Skin epidermis (tissue), 12 donors: ENCODE measurements at regions not wholly inside any gene's neighbourhood (a gene's known extent, or its start where the extent isn't known, plus 50 kb on each side); places are given as distances from the start of the nearest gene placed in this dataset.
"Not testable (repeated sequence)": the region's sequence is repeated elsewhere in the genome, so short reads cannot be mapped to it uniquely, and the experiment has no call there.

ENCODE experiments used
- H3K27ac ChIP-seq, 21 experiments: fragments of 200-600 bp; sonication (generic) in 11 of 21; one replicate each; pipeline ENCODE4 v1.5.0; 2020; ENCODE audit warnings: mild to moderate bottlenecking in 3 of 21, inconsistent platforms in 2 of 21, moderate library complexity in 2 of 21
- H3K4me3 ChIP-seq, 7 experiments: fragments of 200-600 bp; sonication (generic) in 2 of 7; one replicate each; pipeline ENCODE4 v1.5.0; 2020; ENCODE audit warnings: inconsistent platforms in 2 of 7, mild to moderate bottlenecking in 2 of 7, moderate library complexity in 1 of 7

- Histone ChIP-seq H3K4me3 (no peak overlapping the region), H3K27ac (no peak overlapping the region)
Measured at GRCh38 chr13:54004026-54004699, 975.5 kb downstream of the OLFM4 start.

- no peak overlapping the region for H3K27ac ChIP-seq
- H3K4me3 ChIP-seq: no peak overlapping the region
Measured at GRCh38 chr13:54016542-54016941, 987.9 kb downstream of the OLFM4 start.

DNA sequence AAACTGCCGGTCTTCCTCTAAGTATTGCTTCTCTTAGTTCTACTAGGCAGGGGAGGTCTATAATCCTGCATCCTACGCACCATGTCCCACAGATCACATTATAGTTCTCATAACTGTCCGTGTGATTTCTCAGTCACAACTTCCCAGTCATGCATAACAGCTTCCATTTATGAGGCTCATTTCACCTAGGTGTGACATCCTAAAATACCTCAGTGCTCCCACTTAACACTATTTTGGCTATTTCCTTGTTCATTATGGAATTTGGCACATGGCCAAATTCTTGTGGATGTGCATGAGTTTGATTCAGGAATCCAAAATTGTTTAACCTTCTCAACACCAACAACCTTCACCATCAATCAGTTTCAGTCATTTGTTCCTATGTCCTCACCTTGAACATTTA is 989.9 kb downstream of the OLFM4 start:
- Histone ChIP-seq H3K4me3 (no peak overlapping the region), H3K27ac (no peak overlapping the region)

GRCh38 chr13:54029226-54029625 is 1000.6 kb downstream of the OLFM4 start:
- no peak overlapping the region for H3K27ac ChIP-seq
- H3K4me3 ChIP-seq: no peak overlapping the region

DNA sequence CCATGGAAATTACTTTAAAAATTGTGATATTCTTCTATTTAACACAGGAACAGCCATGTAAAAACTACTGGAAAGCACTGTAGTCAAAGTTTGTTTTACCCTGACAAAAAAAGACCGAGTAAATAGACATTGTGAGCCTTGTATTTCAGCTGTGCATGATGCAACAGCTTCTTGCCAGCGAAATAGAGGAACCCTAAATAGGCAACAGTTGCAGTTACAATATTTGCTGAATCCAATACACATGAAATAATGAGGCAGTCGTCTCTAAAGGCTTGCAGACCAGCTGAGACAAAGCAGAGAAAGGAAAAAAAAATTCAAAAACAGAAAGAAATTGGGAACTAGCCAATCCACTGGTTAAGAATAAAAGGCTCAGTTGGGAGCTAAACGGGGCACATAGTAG is 1001.1 kb downstream of the OLFM4 start:
- no peak overlapping the region for H3K27ac ChIP-seq
- no peak overlapping the region for H3K4me3 ChIP-seq

GRCh38 chr13:54033323-54033861 is 1004.8 kb downstream of the OLFM4 start:
- Histone ChIP-seq H3K27ac (no peak overlapping the region), H3K4me3 (no peak overlapping the region)

GRCh38 chr13:54034047-54034446 is 1005.4 kb downstream of the OLFM4 start:
- no peak overlapping the region for H3K4me3 ChIP-seq
- H3K27ac ChIP-seq: no peak overlapping the region

GRCh38 chr13:54057416-54057815 is 1028.8 kb downstream of the OLFM4 start:
- not testable (repeated sequence) for H3K27ac ChIP-seq

DNA sequence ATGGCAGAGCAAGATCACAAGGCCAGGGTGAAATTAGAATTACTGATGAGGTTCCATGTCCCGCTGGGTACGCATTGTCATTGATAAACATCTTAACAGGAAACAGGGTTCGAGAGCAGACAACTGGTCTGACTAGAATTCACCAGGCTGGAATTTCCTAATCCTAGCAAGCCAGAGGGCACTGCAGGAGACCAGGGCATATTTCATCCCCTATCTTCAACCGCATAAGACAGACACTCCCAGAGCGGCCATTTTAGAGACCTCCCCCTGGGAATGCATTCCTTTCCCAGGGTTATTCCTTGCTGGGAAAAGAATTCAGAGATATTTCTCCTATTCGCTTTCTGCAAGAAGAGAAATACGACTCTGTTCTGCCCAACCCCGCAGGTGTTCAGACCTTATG is 1041.3 kb downstream of the OLFM4 start:
- not testable (repeated sequence) for H3K27ac ChIP-seq

More at GRCh38 chr13:54057416-54057815, 1028.8 kb downstream of the OLFM4 start:
- H3K4me3 ChIP-seq: not testable (repeated sequence)

DNA sequence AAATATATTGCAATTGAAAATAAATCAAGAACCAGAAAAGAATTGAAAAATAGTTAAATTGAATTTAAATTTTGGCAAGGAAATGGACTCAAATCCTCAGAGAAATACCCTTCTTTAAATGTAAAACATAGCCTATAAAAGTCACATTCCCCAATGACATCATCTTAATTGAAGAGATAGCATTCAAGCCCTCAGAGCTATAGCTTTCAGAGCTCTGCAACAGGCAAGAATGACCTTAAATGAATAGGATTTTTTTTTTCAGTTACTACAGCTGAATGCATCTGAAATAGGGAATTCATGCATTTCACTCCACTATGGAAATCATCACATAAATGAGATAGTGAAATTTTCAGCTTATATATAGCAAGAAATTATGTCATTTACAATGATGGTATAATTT is 1049.0 kb downstream of the OLFM4 start:
- Histone ChIP-seq H3K4me3 (no peak overlapping the region), H3K27ac (no peak overlapping the region)

More for the DNA sequence above, 1041.3 kb downstream of the OLFM4 start:
- not testable (repeated sequence) for H3K4me3 ChIP-seq

- no peak overlapping the region for H3K4me3 ChIP-seq
- H3K27ac ChIP-seq: no peak overlapping the region
Measured at GRCh38 chr13:54078271-54078870, 1049.8 kb downstream of the OLFM4 start.

- H3K4me3 ChIP-seq, H3K27ac ChIP-seq: not testable (repeated sequence)
Measured at GRCh38 chr13:54082309-54082708, 1053.7 kb downstream of the OLFM4 start.

GRCh38 chr13:54091884-54092283 is 1063.3 kb downstream of the OLFM4 start:
- no peak overlapping the region for H3K4me3 ChIP-seq
- no peak overlapping the region for H3K27ac ChIP-seq

DNA sequence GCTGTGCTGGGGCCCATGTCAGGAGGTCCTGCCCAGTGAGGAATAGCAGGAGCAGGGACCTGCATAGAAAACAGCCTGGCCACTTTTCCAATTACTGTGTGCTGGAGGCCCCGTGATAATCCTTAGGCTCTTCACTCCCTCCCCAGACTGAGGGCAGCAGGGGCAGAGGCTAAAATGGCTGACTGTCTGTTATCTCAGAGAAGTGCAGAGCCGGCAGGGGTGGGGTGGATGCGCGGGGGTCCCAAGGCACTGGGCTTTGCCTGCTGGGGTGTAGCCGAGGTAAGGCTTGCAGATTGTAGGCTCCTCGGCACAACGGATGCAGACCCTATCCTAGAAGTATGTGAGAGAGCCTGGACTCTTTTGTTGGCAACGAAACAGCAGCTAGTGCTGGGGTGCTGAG is 1064.1 kb downstream of the OLFM4 start:
- no peak overlapping the region for H3K4me3 ChIP-seq
- H3K27ac ChIP-seq: no peak overlapping the region

GRCh38 chr13:54110597-54110996 is 1082.0 kb downstream of the OLFM4 start:
- H3K27ac ChIP-seq: no peak overlapping the region
- H3K4me3 ChIP-seq: no peak overlapping the region

GRCh38 chr13:54124700-54125099 is 1096.1 kb downstream of the OLFM4 start:
- Histone ChIP-seq H3K4me3 (no peak overlapping the region), H3K27ac (no peak overlapping the region)

DNA sequence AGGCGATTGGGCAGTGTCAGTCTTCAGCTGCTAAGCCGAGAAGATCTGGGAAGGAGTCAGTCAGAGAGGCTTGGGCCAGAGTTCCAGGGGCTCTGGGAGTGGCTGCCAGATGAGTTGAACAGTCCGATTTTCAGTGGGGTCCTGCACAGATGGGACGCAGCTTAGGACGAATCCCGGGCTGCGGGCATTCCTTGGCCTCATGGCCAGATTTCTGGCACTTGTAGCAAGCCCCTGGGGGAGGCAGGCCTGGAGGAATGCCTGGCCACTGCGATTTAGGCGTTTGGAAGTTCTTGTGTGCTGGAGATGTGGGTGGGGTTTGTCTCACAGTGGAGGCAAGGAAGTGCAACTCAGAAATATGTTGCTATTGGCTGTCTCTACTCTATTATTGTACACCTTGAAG is 1102.3 kb downstream of the OLFM4 start:
- H3K27ac ChIP-seq, H3K4me3 ChIP-seq: not testable (repeated sequence)

DNA sequence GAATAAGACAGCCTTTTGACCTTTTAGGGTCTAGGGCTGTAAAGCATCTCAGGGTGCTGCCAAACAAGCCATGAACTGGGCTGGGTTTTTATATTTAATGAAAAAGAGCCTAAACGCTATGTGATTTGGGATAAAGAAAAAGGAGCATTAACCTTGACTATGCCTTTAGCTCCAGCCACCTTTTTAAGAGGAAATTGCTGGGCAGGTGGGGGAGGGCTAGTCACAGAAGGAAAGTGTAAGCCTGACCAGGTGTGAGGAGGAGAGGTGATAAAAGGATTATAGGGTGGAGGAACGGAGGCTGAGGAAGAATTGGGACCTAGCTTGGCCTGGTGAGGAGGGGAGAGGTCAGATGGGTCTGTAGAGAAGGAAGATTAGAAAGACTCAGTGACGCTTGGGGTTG is 1102.8 kb downstream of the OLFM4 start:
- not testable (repeated sequence) for H3K27ac ChIP-seq, H3K4me3 ChIP-seq

DNA sequence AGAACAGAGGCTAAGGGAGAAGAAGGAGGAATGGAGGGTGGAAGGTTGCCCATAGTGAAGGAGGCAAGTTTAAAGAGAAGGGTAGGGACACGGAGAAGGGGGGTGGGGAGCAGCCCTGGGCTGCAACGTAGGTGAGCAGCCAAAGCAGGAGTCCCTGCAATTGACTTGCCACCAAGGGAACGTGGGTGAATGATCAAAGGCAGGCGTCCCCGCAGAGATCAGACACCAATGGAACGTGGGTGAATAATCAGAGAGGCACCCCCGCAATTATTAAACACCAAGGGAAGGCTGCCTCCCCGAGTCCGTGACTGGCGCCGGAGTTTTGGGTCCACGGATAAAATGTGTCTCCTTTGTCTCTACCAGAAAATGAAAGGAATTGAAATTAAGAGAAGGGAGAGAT is 1103.5 kb downstream of the OLFM4 start:
- H3K4me3 ChIP-seq, H3K27ac ChIP-seq: not testable (repeated sequence)

- not testable (repeated sequence) for H3K27ac ChIP-seq, H3K4me3 ChIP-seq
Measured at GRCh38 chr13:54132720-54133119, 1104.1 kb downstream of the OLFM4 start.

GRCh38 chr13:54133746-54134145 is 1105.1 kb downstream of the OLFM4 start:
- Histone ChIP-seq H3K4me3 (no peak overlapping the region), H3K27ac (no peak overlapping the region)

- no peak overlapping the region for H3K27ac ChIP-seq
Measured at GRCh38 chr13:54144828-54145227, 1116.2 kb downstream of the OLFM4 start.

More at GRCh38 chr13:54144828-54145227, 1116.2 kb downstream of the OLFM4 start:
- H3K4me3 ChIP-seq: no peak overlapping the region
